ENCODE measurements at regions not wholly inside any gene's neighbourhood (a gene's known extent, or its start where the extent isn't known, plus 50 kb on each side); places are given as distances from the start of the nearest gene placed in this dataset.

GRCh38 chr3:194874206-194874605 is 188.5 kb downstream of the FAM43A start:
- ATAC-seq (no peak), DNase-seq (no peak)
- Mint-ChIP-seq H3K4me3 (no peak overlapping the region), H3K27ac (no peak overlapping the region), H3K36me3 (no peaks in the 10 kb centered on the region), H3K27me3 (ENCODE audit: low read depth in 2 of 2) (peaks cover 8 to 10% of the 10 kb centered on the region in 2 donors), H3K4me1 (peaks cover 3 to 7% of the 10 kb centered on the region in 2 donors), H3K9me3 (no peaks in the 10 kb centered on the region)
- H3K4me3 ChIP-seq (ENCODE audit: low read length), result no peak overlapping the region
- no peaks in the 10 kb centered on the region for H3K9me3 ChIP-seq (ENCODE audit: control insufficient read depth, insufficient read depth, low read length)
- 83% methylated on average over 5 of the region's 5 CpGs for WGBS (ENCODE audit: insufficient coverage)
- H3K27ac ChIP-seq (ENCODE audit: low read length), result no peak overlapping the region
- TF ChIP-seq CTCF (IDR thresholded peaks at IDR 0.05), result no peak
- peaks cover 13% of the 10 kb centered on the region for H3K4me1 ChIP-seq (ENCODE audit: control insufficient read depth, insufficient read depth, low read length)
- H3K36me3 ChIP-seq (ENCODE audit: control insufficient read depth, insufficient read depth, low read length), result no peaks in the 10 kb centered on the region
- no peaks in the 10 kb centered on the region for H3K27me3 ChIP-seq (ENCODE audit: control insufficient read depth, insufficient read depth, low read length)
- intact Hi-C loops (cut with micrococcal nuclease), result no loop called here

GRCh38 chr3:194874783-194875182 is 189.1 kb downstream of the FAM43A start:
- no peak for DNase-seq
- Histone ChIP-seq H3K27me3 (ENCODE audit: control insufficient read depth, insufficient read depth, low read length) (no peaks in the 10 kb centered on the region), H3K4me1 (ENCODE audit: control insufficient read depth, insufficient read depth, low read length) (peaks cover 16% of the 10 kb centered on the region), H3K27ac (ENCODE audit: low read length) (no peak overlapping the region), H3K36me3 (ENCODE audit: control insufficient read depth, insufficient read depth, low read length) (no peaks in the 10 kb centered on the region), H3K9me3 (ENCODE audit: control insufficient read depth, insufficient read depth, low read length) (no peaks in the 10 kb centered on the region), H3K4me3 (ENCODE audit: low read length) (no peak overlapping the region)
- H3K27ac Mint-ChIP-seq, result no peak overlapping the region
- intact Hi-C loops (cut with micrococcal nuclease), result no loop called here
- 88% methylated on average over 9 of the region's 9 CpGs for WGBS (ENCODE audit: insufficient coverage)
- no peak overlapping the region for H3K4me3 Mint-ChIP-seq
- peaks cover 8 to 12% of the 10 kb centered on the region in 2 donors for H3K4me1 Mint-ChIP-seq
- H3K27me3 Mint-ChIP-seq (ENCODE audit: low read depth in 2 of 2), result peaks cover 8 to 9% of the 10 kb centered on the region in 2 donors
- no peaks in the 10 kb centered on the region for H3K9me3 Mint-ChIP-seq
- H3K36me3 Mint-ChIP-seq, result no peaks in the 10 kb centered on the region
- TF ChIP-seq CTCF (IDR thresholded peaks at IDR 0.05), result no peak
- no peak for ATAC-seq

GRCh38 chr3:194875581-194876402 is 190.1 kb downstream of the FAM43A start:
- 90% methylated on average over 20 of the region's 20 CpGs for WGBS (ENCODE audit: insufficient coverage)
- Mint-ChIP-seq H3K9me3 (no peaks in the 10 kb centered on the region), H3K36me3 (no peaks in the 10 kb centered on the region), H3K4me1 (peaks cover 14 to 20% of the 10 kb centered on the region in 2 donors), H3K27me3 (ENCODE audit: low read depth in 2 of 2) (peaks cover 8 to 9% of the 10 kb centered on the region in 2 donors), H3K4me3 (no peak overlapping the region), H3K27ac (no peak overlapping the region)
- intact Hi-C loops (cut with micrococcal nuclease), result no loop called here
- H3K9me3 ChIP-seq (ENCODE audit: control insufficient read depth, insufficient read depth, low read length), result no peaks in the 10 kb centered on the region
- H3K36me3 ChIP-seq (ENCODE audit: control insufficient read depth, insufficient read depth, low read length), result no peaks in the 10 kb centered on the region
- no peak overlapping the region for H3K4me3 ChIP-seq (ENCODE audit: low read length)
- ATAC-seq (no peak), DNase-seq (no peak)
- H3K27ac ChIP-seq (ENCODE audit: low read length), result no peak overlapping the region
- no peak for TF ChIP-seq CTCF (IDR thresholded peaks at IDR 0.05)
- H3K27me3 ChIP-seq (ENCODE audit: control insufficient read depth, insufficient read depth, low read length), result no peaks in the 10 kb centered on the region
- H3K4me1 ChIP-seq (ENCODE audit: control insufficient read depth, insufficient read depth, low read length), result peaks cover 25% of the 10 kb centered on the region
